Lung (tissue), 11 donors: ENCODE measurements at regions not wholly inside any gene's neighbourhood (a gene's known extent, or its start where the extent isn't known, plus 50 kb on each side); places are given as distances from the start of the nearest gene placed in this dataset.
A peak's percentile ranks its signal among the peaks of the same experiment; 100 is the strongest.

Experiments used
- ATAC-seq: fragments of 200-7000 bp; cut with Tn5 transposase; one replicate; pipeline ENCODE4 v1.9.1; 2020; ENCODE audit warnings: moderate number of reproducible peaks; ENCODE audit not compliant: insufficient read depth, low FRiP score
- DNase-seq, 3 donors: peaks; one replicate each; pipeline ENCODE4 v3.0.0-alpha.2; 2013 to 2017
- H3K27ac ChIP-seq, 2 donors: one replicate each; pipeline ENCODE4 v1.5.1; 2013; ENCODE audit warnings: mild to moderate bottlenecking in 2 of 2, moderate library complexity in 2 of 2, control low read depth in 1 of 2, inconsistent platforms in 1 of 2, low read depth in 1 of 2, low read length in 1 of 2
- H3K27me3 ChIP-seq, 3 donors: one replicate each; pipeline ENCODE4 v1.5.1; 2013; ENCODE audit warnings: low read length in 2 of 3; ENCODE audit not compliant: control insufficient read depth in 3 of 3, insufficient read depth in 3 of 3
- H3K36me3 ChIP-seq, 4 donors: one replicate each; pipeline ENCODE4 v1.5.1; 2013; ENCODE audit warnings: low read length in 4 of 4, mild to moderate bottlenecking in 1 of 4, moderate library complexity in 1 of 4; ENCODE audit not compliant: control insufficient read depth in 4 of 4, insufficient read depth in 4 of 4
- H3K4me1 ChIP-seq, 5 donors: one replicate each; pipeline ENCODE4 v1.5.1; 2013; ENCODE audit warnings: low read length in 5 of 5, mild to moderate bottlenecking in 2 of 5, moderate library complexity in 1 of 5; ENCODE audit not compliant: control insufficient read depth in 5 of 5, insufficient read depth in 5 of 5
- H3K4me3 ChIP-seq: one replicate; pipeline ENCODE4 v1.5.1; 2013; ENCODE audit warnings: mild to moderate bottlenecking, control low read depth, moderate library complexity
- H3K9ac ChIP-seq, 2 donors: one replicate each; pipeline ENCODE4 v1.5.1; 2013; ENCODE audit warnings: low read length in 2 of 2, control low read depth in 1 of 2; ENCODE audit not compliant: insufficient read depth in 1 of 2
- H3K9me3 ChIP-seq, 4 donors: one replicate each; pipeline ENCODE4 v1.5.1; 2013; ENCODE audit warnings: low read length in 3 of 4, mild to moderate bottlenecking in 1 of 4, moderate library complexity in 1 of 4; ENCODE audit not compliant: control insufficient read depth in 4 of 4, insufficient read depth in 3 of 4
- WGBS, 2 donors: extraction: QIAGEN DNeasy Blood & Tissue Kit; methylation state at CpG; one replicate each; pipeline ENCODE4 v1.1.7; 2013; 5-methylcytosine and 5-hydroxymethylcytosine counted together
- TF ChIP-seq, protein P1 (sequence below): IDR thresholded peaks from 2 replicates; pipeline ENCODE4 v1.5.1; 2012; ENCODE audit warnings: mild to moderate bottlenecking; ENCODE audit errors: control extremely low read depth, extremely low read depth
- donor health status: control.
- donor health status: control.
- donor health status: Bipolar disorder and iron deficiency.
- donor health status: healthy.
- donor health status: DM: yes; HTN: yes; CAD: no.

DNA sequence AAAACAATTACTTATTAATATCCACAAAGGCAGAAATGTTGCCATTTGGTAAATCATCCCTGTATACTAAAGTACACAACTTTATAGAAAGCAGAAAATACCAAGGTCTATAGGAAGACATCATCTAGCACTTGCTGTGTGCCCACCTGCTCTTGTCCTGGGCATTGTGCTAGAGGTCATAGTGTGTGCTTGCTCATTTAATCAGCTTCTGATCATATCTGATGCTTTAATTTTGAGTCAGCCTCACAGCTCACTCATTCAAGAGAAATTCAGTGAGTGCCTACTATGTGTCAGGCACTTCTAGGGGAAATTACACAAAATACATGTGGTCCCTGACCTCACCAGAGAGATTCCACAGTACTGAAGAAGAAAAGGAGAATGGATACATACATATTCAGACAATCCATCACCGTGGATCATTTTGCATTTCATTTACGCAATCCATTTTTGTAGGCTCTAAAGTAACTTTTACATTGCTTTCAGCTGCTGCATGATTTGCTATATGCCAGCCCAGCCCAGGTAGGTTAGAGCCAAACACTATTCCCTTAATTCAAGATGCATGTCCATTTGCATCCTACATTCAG, 167.9 kb upstream of the MCHR2 start:
- TF ChIP-seq, protein P1, sequence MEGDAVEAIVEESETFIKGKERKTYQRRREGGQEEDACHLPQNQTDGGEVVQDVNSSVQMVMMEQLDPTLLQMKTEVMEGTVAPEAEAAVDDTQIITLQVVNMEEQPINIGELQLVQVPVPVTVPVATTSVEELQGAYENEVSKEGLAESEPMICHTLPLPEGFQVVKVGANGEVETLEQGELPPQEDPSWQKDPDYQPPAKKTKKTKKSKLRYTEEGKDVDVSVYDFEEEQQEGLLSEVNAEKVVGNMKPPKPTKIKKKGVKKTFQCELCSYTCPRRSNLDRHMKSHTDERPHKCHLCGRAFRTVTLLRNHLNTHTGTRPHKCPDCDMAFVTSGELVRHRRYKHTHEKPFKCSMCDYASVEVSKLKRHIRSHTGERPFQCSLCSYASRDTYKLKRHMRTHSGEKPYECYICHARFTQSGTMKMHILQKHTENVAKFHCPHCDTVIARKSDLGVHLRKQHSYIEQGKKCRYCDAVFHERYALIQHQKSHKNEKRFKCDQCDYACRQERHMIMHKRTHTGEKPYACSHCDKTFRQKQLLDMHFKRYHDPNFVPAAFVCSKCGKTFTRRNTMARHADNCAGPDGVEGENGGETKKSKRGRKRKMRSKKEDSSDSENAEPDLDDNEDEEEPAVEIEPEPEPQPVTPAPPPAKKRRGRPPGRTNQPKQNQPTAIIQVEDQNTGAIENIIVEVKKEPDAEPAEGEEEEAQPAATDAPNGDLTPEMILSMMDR = no peak
- no peak for ATAC-seq
- Histone ChIP-seq H3K9me3 (peaks cover 0 to 1% (median 0%) of the 10 kb centered on the region in 4 donors), H3K4me1 (no peaks in the 10 kb centered on the region), H3K27ac (no peak overlapping the region), H3K36me3 (no peaks in the 10 kb centered on the region), H3K4me3 (no peak overlapping the region), H3K27me3 (peaks cover 0 to 4% (median 0%) of the 10 kb centered on the region in 3 donors), H3K9ac (no peak overlapping the region)
- 76 to 85% methylated on average over 2 of the region's 2 CpGs for WGBS, 2 donors
- no peak for DNase-seq

GRCh38 chr6:100160930-100161329, 166.9 kb upstream of the MCHR2 start:
- ATAC-seq (no peak), DNase-seq (no peak)
- TF ChIP-seq, protein P1 = no peak
- H3K27ac ChIP-seq = no peak overlapping the region
- no peaks in the 10 kb centered on the region for H3K4me1 ChIP-seq
- WGBS, 2 donors = 56 to 59% methylated on average over 3 of the region's 3 CpGs
- peaks cover 0 to 5% (median 0%) of the 10 kb centered on the region in 4 donors for H3K9me3 ChIP-seq
- H3K36me3 ChIP-seq = no peaks in the 10 kb centered on the region
- H3K9ac ChIP-seq = no peak overlapping the region
- H3K27me3 ChIP-seq = peaks cover 0 to 4% (median 0%) of the 10 kb centered on the region in 3 donors
- H3K4me3 ChIP-seq = no peak overlapping the region

DNA sequence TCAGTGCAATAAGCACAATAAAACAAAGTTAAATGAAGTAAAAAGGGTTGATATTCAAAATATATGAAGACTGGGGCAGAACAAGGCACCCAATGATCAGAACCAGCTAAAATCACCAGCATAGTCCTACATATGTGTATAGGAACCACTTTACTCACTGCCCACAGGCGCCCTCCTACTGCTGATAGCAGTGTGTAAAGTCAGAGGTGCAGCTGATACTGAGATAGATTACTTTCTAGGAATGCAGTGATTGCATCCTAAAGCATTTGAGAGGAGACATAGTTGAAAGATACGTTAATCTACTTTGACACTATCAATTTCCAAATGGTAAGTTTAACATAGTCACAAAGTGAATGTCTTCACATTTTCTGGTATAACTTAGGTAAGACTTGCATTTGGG, 161.1 kb upstream of the MCHR2 start:
- H3K27ac ChIP-seq = no peak overlapping the region
- no peak overlapping the region for H3K9ac ChIP-seq
- no peaks in the 10 kb centered on the region for H3K36me3 ChIP-seq
- no peak for DNase-seq
- WGBS, 2 donors = 69 to 79% methylated on average over 2 of the region's 2 CpGs
- peaks cover 0 to 5% (median 0%) of the 10 kb centered on the region in 4 donors for H3K9me3 ChIP-seq
- no peaks in the 10 kb centered on the region for H3K27me3 ChIP-seq
- no peak for ATAC-seq
- H3K4me1 ChIP-seq = no peaks in the 10 kb centered on the region
- TF ChIP-seq, protein P1 = no peak
- H3K4me3 ChIP-seq = no peak overlapping the region

GRCh38 chr6:100153636-100154275, 159.7 kb upstream of the MCHR2 start:
- WGBS, 2 donors = 62 to 73% methylated on average over 2 of the region's 2 CpGs
- ATAC-seq = no peak

More at GRCh38 chr6:100153636-100154275, 159.7 kb upstream of the MCHR2 start:
- H3K9ac ChIP-seq = no peak overlapping the region
- no peaks in the 10 kb centered on the region for H3K4me1 ChIP-seq
- H3K27me3 ChIP-seq = no peaks in the 10 kb centered on the region
- TF ChIP-seq, protein P1 = no peak
- peak in 2 of 3 donors; percentile 16 to 61 for DNase-seq
- H3K9me3 ChIP-seq = peaks cover 0 to 5% (median 0%) of the 10 kb centered on the region in 4 donors
- H3K27ac ChIP-seq = no peak overlapping the region
- no peak overlapping the region for H3K4me3 ChIP-seq
- no peaks in the 10 kb centered on the region for H3K36me3 ChIP-seq
